LNCaP clone FGC (cell line): ENCODE measurements at regions not wholly inside any gene's neighbourhood (a gene's known extent, or its start where the extent isn't known, plus 50 kb on each side); places are given as distances from the start of the nearest gene placed in this dataset.

Experiments used
- DNase-seq: peaks from one replicate; pipeline ENCODE4 v3.0.0-alpha.2; 2011; ENCODE audit warnings: low read depth
- H3K4me3 ChIP-seq: 2 replicates; pipeline ENCODE4 v1.5.1; 2011; ENCODE audit warnings: mild to moderate bottlenecking, low read depth, low read length, control low read depth
- TF ChIP-seq, protein P1 (sequence below): IDR thresholded peaks from 2 replicates; pipeline ENCODE4 v1.5.1; 2012; ENCODE audit warnings: mild to moderate bottlenecking; ENCODE audit not compliant: control insufficient read depth, insufficient read depth; ENCODE audit errors: extremely low read depth

GRCh38 chr5:116389601-116390000 is 185.0 kb downstream of the SEMA6A start:
- no peak overlapping the region for H3K4me3 ChIP-seq
- TF ChIP-seq, protein P1, sequence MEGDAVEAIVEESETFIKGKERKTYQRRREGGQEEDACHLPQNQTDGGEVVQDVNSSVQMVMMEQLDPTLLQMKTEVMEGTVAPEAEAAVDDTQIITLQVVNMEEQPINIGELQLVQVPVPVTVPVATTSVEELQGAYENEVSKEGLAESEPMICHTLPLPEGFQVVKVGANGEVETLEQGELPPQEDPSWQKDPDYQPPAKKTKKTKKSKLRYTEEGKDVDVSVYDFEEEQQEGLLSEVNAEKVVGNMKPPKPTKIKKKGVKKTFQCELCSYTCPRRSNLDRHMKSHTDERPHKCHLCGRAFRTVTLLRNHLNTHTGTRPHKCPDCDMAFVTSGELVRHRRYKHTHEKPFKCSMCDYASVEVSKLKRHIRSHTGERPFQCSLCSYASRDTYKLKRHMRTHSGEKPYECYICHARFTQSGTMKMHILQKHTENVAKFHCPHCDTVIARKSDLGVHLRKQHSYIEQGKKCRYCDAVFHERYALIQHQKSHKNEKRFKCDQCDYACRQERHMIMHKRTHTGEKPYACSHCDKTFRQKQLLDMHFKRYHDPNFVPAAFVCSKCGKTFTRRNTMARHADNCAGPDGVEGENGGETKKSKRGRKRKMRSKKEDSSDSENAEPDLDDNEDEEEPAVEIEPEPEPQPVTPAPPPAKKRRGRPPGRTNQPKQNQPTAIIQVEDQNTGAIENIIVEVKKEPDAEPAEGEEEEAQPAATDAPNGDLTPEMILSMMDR = no peak
- no peak for DNase-seq

DNA sequence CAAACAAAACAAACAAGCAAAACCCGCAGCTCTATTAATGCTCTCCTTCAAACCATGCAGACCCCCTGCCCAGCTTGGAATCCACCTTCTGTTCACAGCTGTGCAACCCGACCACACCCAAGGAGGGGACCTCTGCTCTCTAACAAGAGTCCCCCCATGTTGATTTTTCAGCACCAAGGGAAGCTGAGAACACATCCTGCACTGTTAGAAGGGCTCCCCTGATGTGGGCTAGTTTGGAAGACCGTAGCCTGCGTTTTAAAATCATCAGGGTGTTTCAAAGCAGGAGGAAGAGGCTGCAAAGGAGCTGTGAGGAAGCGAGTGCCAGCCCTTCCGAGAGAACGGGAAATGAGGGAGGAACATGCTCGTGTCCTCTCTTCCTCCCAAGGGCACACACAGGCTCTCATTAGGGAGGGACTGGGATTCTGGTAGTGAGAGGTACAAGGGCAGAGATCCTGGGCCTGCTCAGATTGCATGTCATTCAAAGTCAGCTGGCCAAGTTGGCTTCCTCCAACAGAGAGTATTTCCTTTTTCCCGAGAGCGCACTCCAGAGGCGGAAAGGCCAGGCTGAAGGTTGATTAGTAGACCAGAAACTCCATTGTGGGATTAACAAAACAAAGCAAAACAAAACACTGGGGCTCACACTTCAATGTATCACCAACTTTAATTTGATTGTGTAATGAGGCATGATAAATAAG is 185.9 kb downstream of the SEMA6A start:
- no peak overlapping the region for H3K4me3 ChIP-seq
- TF ChIP-seq, protein P1 = no peak
- no peak for DNase-seq

DNA sequence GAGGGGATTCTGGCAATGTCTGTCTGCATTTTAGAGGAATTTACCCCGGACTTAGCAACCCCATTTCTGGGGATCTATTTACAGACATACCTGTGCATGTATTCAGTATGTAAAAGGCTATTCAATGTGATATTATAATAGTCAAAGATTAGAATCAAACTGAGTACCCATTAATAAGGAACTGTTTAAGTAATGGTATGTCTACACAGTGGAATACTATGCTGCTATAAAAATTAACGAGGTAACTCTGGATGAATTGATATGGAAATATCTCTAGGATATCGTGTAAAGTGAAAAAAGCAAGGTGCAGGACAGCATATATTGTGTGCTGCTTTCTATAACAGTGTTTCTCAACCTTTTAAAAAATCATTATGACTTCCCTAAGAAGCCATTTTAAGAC is 186.9 kb downstream of the SEMA6A start:
- TF ChIP-seq, protein P1 = no peak
- no peak overlapping the region for H3K4me3 ChIP-seq
- no peak for DNase-seq

DNA sequence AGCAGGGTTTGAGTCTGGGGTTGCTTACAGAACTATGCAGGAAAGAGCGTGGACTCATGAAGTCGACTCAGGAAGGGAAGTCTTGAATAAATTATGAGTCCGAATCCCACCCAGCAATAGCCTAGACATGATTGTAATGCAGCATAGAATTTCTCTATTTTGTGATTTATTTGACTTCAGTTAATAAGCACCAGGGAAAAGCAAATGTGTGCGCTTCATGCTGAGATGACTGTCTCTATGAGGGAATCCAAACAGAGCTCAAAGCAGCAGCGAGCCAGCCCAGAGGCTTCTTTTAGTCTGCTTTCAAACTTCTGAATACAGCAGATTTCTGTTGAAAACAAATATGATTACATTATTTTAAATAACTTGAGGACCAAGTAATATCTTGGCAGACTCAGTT is 188.0 kb downstream of the SEMA6A start:
- TF ChIP-seq, protein P1 = no peak
- no peak for DNase-seq
- H3K4me3 ChIP-seq = no peak overlapping the region

DNA sequence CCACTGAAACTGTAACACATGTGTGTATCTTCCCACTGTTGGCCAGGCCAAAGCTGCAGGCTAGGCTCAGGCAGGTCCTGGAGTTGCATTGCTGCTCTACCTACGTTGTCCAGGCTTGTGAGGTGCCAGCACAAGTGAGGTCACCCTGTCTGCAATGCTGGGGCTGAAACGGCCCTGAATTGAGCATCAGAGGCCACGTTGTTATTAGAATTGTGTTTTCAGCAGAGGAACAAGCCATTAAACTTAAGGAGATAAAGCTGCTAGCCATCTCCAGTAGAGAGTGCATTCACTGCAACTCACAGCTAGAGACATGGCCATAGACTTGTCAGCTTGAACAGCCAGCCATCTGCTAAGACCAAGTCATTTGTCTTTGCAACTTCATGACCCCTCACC is 191.8 kb downstream of the SEMA6A start:
- TF ChIP-seq, protein P1 = no peak

GRCh38 chr5:116382032-116382873 is 192.4 kb downstream of the SEMA6A start:
- peak; percentile 28 for DNase-seq
- no peak overlapping the region for H3K4me3 ChIP-seq
- TF ChIP-seq, protein P1 = no peak

More for the DNA sequence above, 191.8 kb downstream of the SEMA6A start:
- DNase-seq = no peak
- H3K4me3 ChIP-seq = no peak overlapping the region
